Activated T-helper 2 cell treated with anti-CD3 and anti-CD28 coated beads, Interferon-gamma antibody, Interleukin-2, Interleukin-4, amounts not matched to agents 10 μg/mL and 5 μg/mL and 100 μg/mL, durations not matched to agents 14 hours and 24 hours and 36 hours (primary cell): ENCODE measurements at regions not wholly inside any gene's neighbourhood (a gene's known extent, or its start where the extent isn't known, plus 50 kb on each side); places are given as distances from the start of the nearest gene placed in this dataset.

Source experiments
- DNase-seq: peaks from one replicate; pipeline ENCODE4 v3.0.0; 2021; ENCODE audit warnings: low spot score
- H3K27ac Mint-ChIP-seq: one replicate; pipeline ENCODE4 v1.8.0; 2021; ENCODE audit warnings: mixed read lengths
- H3K27me3 Mint-ChIP-seq: one replicate; pipeline ENCODE4 v1.8.0; 2021; ENCODE audit warnings: low read depth, mixed read lengths
- H3K36me3 Mint-ChIP-seq: one replicate; pipeline ENCODE4 v1.8.0; 2021; ENCODE audit warnings: low read depth, mixed read lengths
- H3K4me1 Mint-ChIP-seq: one replicate; pipeline ENCODE4 v1.8.0; 2021; ENCODE audit warnings: low read depth, mixed read lengths
- H3K4me3 Mint-ChIP-seq: one replicate; pipeline ENCODE4 v1.8.0; 2021; ENCODE audit warnings: low read depth, mild to moderate bottlenecking, moderate library complexity, mixed read lengths
- H3K9me3 Mint-ChIP-seq: one replicate; pipeline ENCODE4 v1.8.0; 2021; ENCODE audit warnings: mixed read lengths
- intact Hi-C: fragments of 100-400 bp; cut with micrococcal nuclease; formaldehyde crosslinking; loops from one replicate; pipeline ENCODE4 v1.15.1; 2023

DNA sequence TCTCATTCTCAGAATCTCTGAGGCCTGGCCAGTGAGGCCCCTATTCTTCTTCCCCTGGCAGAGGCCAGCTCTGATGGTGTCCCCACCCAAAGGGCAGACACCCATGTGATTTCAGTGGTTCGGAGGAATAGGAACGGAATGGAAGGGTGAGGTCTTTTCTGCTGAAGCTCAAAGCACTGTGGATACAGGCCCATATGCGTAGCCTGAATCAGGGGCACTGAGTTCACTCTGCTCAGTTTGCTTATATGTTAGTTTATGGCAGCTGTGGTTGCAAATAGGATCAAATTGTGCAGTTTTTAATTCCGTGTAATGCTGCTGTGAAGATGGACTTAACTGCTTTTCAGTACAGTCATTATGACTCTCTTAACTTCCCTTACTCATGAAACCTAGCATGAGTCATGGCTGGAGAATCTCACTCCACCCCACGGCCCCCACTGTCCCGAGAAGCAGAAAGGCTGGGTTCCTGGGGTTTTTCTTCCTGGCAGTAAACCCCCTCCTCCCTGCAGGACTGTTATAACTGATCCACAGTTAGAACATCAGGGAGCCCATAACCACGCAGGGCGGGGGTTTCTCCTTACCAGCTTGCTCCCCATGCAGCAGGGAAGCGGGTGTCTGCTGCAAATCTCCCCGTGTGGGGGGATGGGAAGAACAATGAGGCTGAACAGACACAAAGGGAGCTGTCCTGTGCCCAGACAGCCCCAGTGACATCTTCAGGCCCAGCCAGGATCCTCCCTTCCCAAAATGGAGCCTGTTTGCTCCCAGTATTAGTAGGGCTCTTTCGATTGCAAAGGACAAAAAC is 122.7 kb downstream of the SLC38A6 start:
- no peaks in the 10 kb centered on the region for H3K27me3 Mint-ChIP-seq
- peak overlapping the region; percentile 85 for H3K27ac Mint-ChIP-seq
- intact Hi-C loops, result loop anchor here (2.0 to 5.0 kb wide), 4 partner anchors 69 to 344 kb away; no protein-coding TSS in a partner anchor

DNA sequence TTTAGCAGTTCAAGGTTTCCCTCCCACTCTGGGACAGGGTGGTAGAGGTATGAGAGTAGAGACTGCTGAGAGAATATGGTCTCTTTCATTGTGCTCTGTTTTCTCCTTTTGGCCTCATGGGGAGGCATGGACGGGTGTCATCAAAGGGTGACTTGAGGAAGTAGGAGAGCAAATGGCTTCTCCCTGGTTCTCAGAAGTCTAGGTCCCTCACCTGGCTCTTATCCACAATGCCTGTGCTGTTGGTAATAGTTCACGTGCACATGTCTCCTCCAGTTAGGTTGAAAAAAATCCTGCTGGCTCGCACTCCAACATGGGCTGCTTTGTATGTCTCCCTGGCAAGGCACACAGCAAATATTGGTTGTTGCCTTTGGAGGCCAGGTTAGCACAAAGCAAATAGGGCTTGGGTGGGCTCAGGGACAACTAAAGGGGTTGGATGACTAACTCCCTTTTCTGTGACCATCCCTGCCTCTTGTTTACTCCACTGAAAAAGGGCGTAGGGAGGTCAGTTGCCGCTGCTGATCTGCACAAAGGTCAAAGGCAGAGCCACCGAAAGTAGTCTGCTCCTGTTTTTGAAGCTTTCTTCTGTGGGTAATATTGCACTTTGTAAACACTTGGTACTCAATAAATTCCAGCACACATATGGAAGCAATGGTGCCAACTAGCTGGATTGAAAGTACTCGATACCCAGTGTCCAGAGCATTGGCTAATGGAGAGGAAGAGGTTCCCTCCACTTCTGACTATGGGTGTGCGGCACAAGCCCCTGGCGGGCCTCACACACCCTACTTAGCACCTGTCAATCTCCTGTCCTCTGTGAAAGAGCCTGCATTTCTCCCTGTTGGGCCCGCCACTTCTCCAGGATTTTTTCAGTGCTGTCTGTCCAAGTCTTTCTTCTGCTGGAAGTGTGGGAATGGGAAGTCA is 121.8 kb downstream of the SLC38A6 start:
- no peaks in the 10 kb centered on the region for H3K27me3 Mint-ChIP-seq
- no peak overlapping the region for H3K4me3 Mint-ChIP-seq
- peak overlapping the region; percentile 85 for H3K27ac Mint-ChIP-seq
- intact Hi-C loops, result loop anchor here (2.0 to 5.0 kb wide), 4 partner anchors 68 to 344 kb away; no protein-coding TSS in a partner anchor
- peaks cover 3% of the 10 kb centered on the region for H3K36me3 Mint-ChIP-seq
- peaks cover 32% of the 10 kb centered on the region for H3K4me1 Mint-ChIP-seq
- peaks cover 17% of the 10 kb centered on the region for H3K9me3 Mint-ChIP-seq
- no peak for DNase-seq

More for the DNA sequence above, 122.7 kb downstream of the SLC38A6 start:
- Mint-ChIP-seq H3K4me1 (peaks cover 32% of the 10 kb centered on the region), H3K9me3 (peaks cover 17% of the 10 kb centered on the region), H3K4me3 (peak overlapping the region; percentile 26), H3K36me3 (peaks cover 3% of the 10 kb centered on the region)
- DNase-seq, result peak; percentile 17
